ENCODE measurements at regions not wholly inside any gene's neighbourhood (a gene's known extent, or its start where the extent isn't known, plus 50 kb on each side); places are given as distances from the start of the nearest gene placed in this dataset.

GRCh38 chr4:141534985-141535384 lies 101.4 kb upstream of the IL15 start:
- TF ChIP-seq EZH2 (IDR thresholded peaks at IDR 0.05; ENCODE audit: borderline replicate concordance, low read depth, low read length, poor library complexity, severe bottlenecking) (no peak), CTCF (conservative IDR thresholded peaks at IDR 0.05; ENCODE audit: low read depth, low read length) (no peak)
- no TSS peak for BruUV-seq (replicated peaks)

GRCh38 chr4:141538001-141538400 lies 98.4 kb upstream of the IL15 start:
- intact Hi-C loops (cut with micrococcal nuclease; ENCODE audit: unreplicated experiment), result no loop called here
- peaks cover 7% of the 10 kb centered on the region for H3K9me3 ChIP-seq (ENCODE audit: low read depth, low read length, poor library complexity, severe bottlenecking)
- POLR2A ChIA-PET (ENCODE audit: low non-redundant PET), result no interaction called here
- no peaks in the 10 kb centered on the region for H3K4me1 ChIP-seq (ENCODE audit: insufficient read depth, low read length, poor library complexity, severe bottlenecking)
- no TSS peak for BruUV-seq (replicated peaks)
- no peak overlapping the region for H3K27ac ChIP-seq (ENCODE audit: low read depth, low read length, poor library complexity, severe bottlenecking)
- H3K4me3 ChIP-seq (ENCODE audit: low read depth, low read length, poor library complexity, severe bottlenecking), result no peak overlapping the region
- no peak for DNase-seq (ENCODE audit: low spot score)
- H3K27me3 ChIP-seq (replicated peaks; ENCODE audit: insufficient read depth, low read depth, low read length, poor library complexity), result no peaks in the 10 kb centered on the region
- H3K36me3 ChIP-seq (ENCODE audit: insufficient read depth, low read length, poor library complexity, severe bottlenecking), result no peaks in the 10 kb centered on the region
- CTCF ChIA-PET, result no interaction called here
- TF ChIP-seq CTCF (conservative IDR thresholded peaks at IDR 0.05; ENCODE audit: low read depth, low read length) (no peak), EZH2 (IDR thresholded peaks at IDR 0.05; ENCODE audit: borderline replicate concordance, low read depth, low read length, poor library complexity, severe bottlenecking) (no peak)

More at GRCh38 chr4:141534985-141535384, 101.4 kb upstream of the IL15 start:
- H3K27me3 ChIP-seq (replicated peaks; ENCODE audit: insufficient read depth, low read depth, low read length, poor library complexity), result no peaks in the 10 kb centered on the region
- H3K4me3 ChIP-seq (ENCODE audit: low read depth, low read length, poor library complexity, severe bottlenecking), result no peak overlapping the region
- CTCF ChIA-PET, result no interaction called here
- intact Hi-C loops (cut with micrococcal nuclease; ENCODE audit: unreplicated experiment), result no loop called here
- POLR2A ChIA-PET (ENCODE audit: low non-redundant PET), result no interaction called here
- no peak overlapping the region for H3K27ac ChIP-seq (ENCODE audit: low read depth, low read length, poor library complexity, severe bottlenecking)
- no peak for DNase-seq (ENCODE audit: low spot score)
- H3K4me1 ChIP-seq (ENCODE audit: insufficient read depth, low read length, poor library complexity, severe bottlenecking), result no peaks in the 10 kb centered on the region
- no peaks in the 10 kb centered on the region for H3K36me3 ChIP-seq (ENCODE audit: insufficient read depth, low read length, poor library complexity, severe bottlenecking)
- H3K9me3 ChIP-seq (ENCODE audit: low read depth, low read length, poor library complexity, severe bottlenecking), result peaks cover 7% of the 10 kb centered on the region

GRCh38 chr4:141540643-141541042 lies 95.7 kb upstream of the IL15 start:
- BruUV-seq (replicated peaks), result no TSS peak
- H3K27me3 ChIP-seq (replicated peaks; ENCODE audit: insufficient read depth, low read depth, low read length, poor library complexity), result no peaks in the 10 kb centered on the region
- H3K27ac ChIP-seq (ENCODE audit: low read depth, low read length, poor library complexity, severe bottlenecking), result no peak overlapping the region
- no peaks in the 10 kb centered on the region for H3K4me1 ChIP-seq (ENCODE audit: insufficient read depth, low read length, poor library complexity, severe bottlenecking)
- H3K4me3 ChIP-seq (ENCODE audit: low read depth, low read length, poor library complexity, severe bottlenecking), result no peak overlapping the region
- CTCF ChIA-PET, result no interaction called here
- POLR2A ChIA-PET (ENCODE audit: low non-redundant PET), result no interaction called here
- DNase-seq (ENCODE audit: low spot score), result no peak
- intact Hi-C loops (cut with micrococcal nuclease; ENCODE audit: unreplicated experiment), result no loop called here
- H3K36me3 ChIP-seq (ENCODE audit: insufficient read depth, low read length, poor library complexity, severe bottlenecking), result no peaks in the 10 kb centered on the region
- H3K9me3 ChIP-seq (ENCODE audit: low read depth, low read length, poor library complexity, severe bottlenecking), result peaks cover 7% of the 10 kb centered on the region
- no peak for TF ChIP-seq CTCF (conservative IDR thresholded peaks at IDR 0.05; ENCODE audit: low read depth, low read length)
- TF ChIP-seq EZH2 (IDR thresholded peaks at IDR 0.05; ENCODE audit: borderline replicate concordance, low read depth, low read length, poor library complexity, severe bottlenecking), result no peak

Data from A673 (cell line).